Uterus (tissue), 3 donors: ENCODE measurements at regions not wholly inside any gene's neighbourhood (a gene's known extent, or its start where the extent isn't known, plus 50 kb on each side); places are given as distances from the start of the nearest gene placed in this dataset.

Source experiments
- DNase-seq, 2 donors: peaks; one replicate each; pipeline ENCODE4 v3.0.0-alpha.2; 2019 to 2020
- H3K27ac ChIP-seq, 2 donors: fragments of 200-600 bp; sonication (generic); 1 replicate in 1 of 2; 2 replicates in 1 of 2; pipeline ENCODE4 v1.5.1; 2016 to 2018
- H3K27me3 ChIP-seq, 2 donors: fragments of 200-600 bp; sonication (generic); one replicate each; pipeline ENCODE4 v1.5.1; 2018 to 2019; ENCODE audit warnings: control low read depth in 1 of 2
- H3K36me3 ChIP-seq, 2 donors: fragments of 200-600 bp; sonication (generic); one replicate each; pipeline ENCODE4 v1.5.1; 2019; ENCODE audit warnings: control low read depth in 1 of 2
- H3K4me1 ChIP-seq, 2 donors: fragments of 200-600 bp; sonication (generic); one replicate each; pipeline ENCODE4 v1.5.1; 2018 to 2019; ENCODE audit warnings: control low read depth in 1 of 2
- H3K4me3 ChIP-seq, 2 donors: fragments of 200-600 bp; sonication (generic); 1 replicate in 1 of 2; 2 replicates in 1 of 2; pipeline ENCODE4 v1.5.1; 2018 to 2019; ENCODE audit warnings: mild to moderate bottlenecking in 1 of 2
- H3K9me3 ChIP-seq, 2 donors: fragments of 200-600 bp; sonication (generic); one replicate each; pipeline ENCODE4 v1.5.1; 2019; ENCODE audit warnings: control low read depth in 1 of 2
- CTCF ChIP-seq, 4 experiments: fragments of 200-600 bp in 2 of 4; fragments of 450-650 bp in 2 of 4; sonication (generic) in 2 of 4; IDR thresholded peaks; one replicate each; pipeline ENCODE4 v1.5.1; 2016 to 2019; ENCODE audit warnings: antibody characterized with exemption in 4 of 4, mild to moderate bottlenecking in 2 of 4, moderate library complexity in 1 of 4
- POLR2A ChIP-seq, 2 donors: fragments of 450-650 bp; IDR thresholded peaks; one replicate each; pipeline ENCODE4 v1.6.1; 2016; ENCODE audit warnings: antibody characterized with exemption in 2 of 2, mild to moderate bottlenecking in 1 of 2, moderate library complexity in 1 of 2
- intact Hi-C: fragments of 100-400 bp; cut with DNase I; formaldehyde crosslinking; loops from one replicate; pipeline ENCODE4 v1.15.1; 2023; ENCODE audit warnings: low total_unique reads
- donor health status: DM: yes; HTN: yes; CAD: no.

GRCh38 chr1:29948581-29948980 lies 712.3 kb downstream of the PTPRU start:
- no peak for DNase-seq
- intact Hi-C loops, result no loop called here
- no peak overlapping the region for H3K27ac ChIP-seq
- H3K27me3 ChIP-seq, result no peaks in the 10 kb centered on the region
- H3K9me3 ChIP-seq, result no peaks in the 10 kb centered on the region
- no peaks in the 10 kb centered on the region for H3K4me1 ChIP-seq
- no peak for TF ChIP-seq POLR2A (IDR thresholded peaks at IDR 0.05)
- no peak for TF ChIP-seq CTCF (IDR thresholded peaks at IDR 0.05)
- no peak overlapping the region for H3K4me3 ChIP-seq
- no peaks in the 10 kb centered on the region for H3K36me3 ChIP-seq

GRCh38 chr1:29946057-29946456 lies 709.7 kb downstream of the PTPRU start:
- Histone ChIP-seq H3K27ac (no peak overlapping the region), H3K9me3 (no peaks in the 10 kb centered on the region), H3K4me3 (no peak overlapping the region), H3K36me3 (no peaks in the 10 kb centered on the region), H3K4me1 (no peaks in the 10 kb centered on the region), H3K27me3 (no peaks in the 10 kb centered on the region)
- intact Hi-C loops, result no loop called here
- TF ChIP-seq POLR2A (IDR thresholded peaks at IDR 0.05) (no peak), CTCF (IDR thresholded peaks at IDR 0.05) (no peak)
- DNase-seq, result no peak

- no peak for TF ChIP-seq CTCF (IDR thresholded peaks at IDR 0.05)
- TF ChIP-seq POLR2A (IDR thresholded peaks at IDR 0.05), result no peak
- Histone ChIP-seq H3K27ac (no peak overlapping the region), H3K4me3 (no peak overlapping the region), H3K36me3 (no peaks in the 10 kb centered on the region), H3K4me1 (no peaks in the 10 kb centered on the region), H3K27me3 (no peaks in the 10 kb centered on the region), H3K9me3 (no peaks in the 10 kb centered on the region)
- no peak for DNase-seq
- intact Hi-C loops, result loop anchor here (2.0 kb wide), 1 partner anchor 51 kb away; no protein-coding TSS in a partner anchor
These were observed 709.1 kb downstream of the PTPRU start for GRCh38 chr1:29945426-29945825.

GRCh38 chr1:29944253-29944905 lies 708.1 kb downstream of the PTPRU start:
- Histone ChIP-seq H3K36me3 (no peaks in the 10 kb centered on the region), H3K27ac (no peak overlapping the region), H3K9me3 (no peaks in the 10 kb centered on the region), H3K27me3 (no peaks in the 10 kb centered on the region), H3K4me3 (no peak overlapping the region), H3K4me1 (no peaks in the 10 kb centered on the region)
- intact Hi-C loops, result loop anchor here (2.0 kb wide), 1 partner anchor 50 kb away; no protein-coding TSS in a partner anchor
- DNase-seq, result no peak
- TF ChIP-seq POLR2A (IDR thresholded peaks at IDR 0.05), result no peak
- no peak for TF ChIP-seq CTCF (IDR thresholded peaks at IDR 0.05)

- DNase-seq, result no peak
- intact Hi-C loops, result no loop called here
- H3K9me3 ChIP-seq, result no peaks in the 10 kb centered on the region
- no peaks in the 10 kb centered on the region for H3K27me3 ChIP-seq
- no peak overlapping the region for H3K27ac ChIP-seq
- no peak overlapping the region for H3K4me3 ChIP-seq
- TF ChIP-seq CTCF (IDR thresholded peaks at IDR 0.05) (no peak), POLR2A (IDR thresholded peaks at IDR 0.05) (no peak)
- no peaks in the 10 kb centered on the region for H3K4me1 ChIP-seq
- H3K36me3 ChIP-seq, result no peaks in the 10 kb centered on the region
These were observed 706.7 kb downstream of the PTPRU start for GRCh38 chr1:29943034-29943433.
